EL (cell line): ENCODE measurements at regions not wholly inside any gene's neighbourhood (a gene's known extent, or its start where the extent isn't known, plus 50 kb on each side); places are given as distances from the start of the nearest gene placed in this dataset.

Experiments
- DNase-seq: peaks from one replicate; pipeline ENCODE4 v3.0.0-alpha.2; 2016

GRCh38 chr1:4017636-4018365, 117.7 kb upstream of the C1orf174 start:
- DNase-seq: no peak

GRCh38 chr1:4018466-4019146, 118.5 kb upstream of the C1orf174 start:
- DNase-seq: no peak

GRCh38 chr1:4019147-4019521, 119.1 kb upstream of the C1orf174 start:
- no peak for DNase-seq

GRCh38 chr1:4019606-4020331, 119.7 kb upstream of the C1orf174 start:
- no peak for DNase-seq

- DNase-seq: no peak
Observed at GRCh38 chr1:4020449-4020848, 120.4 kb upstream of the C1orf174 start.

- no peak for DNase-seq
Observed at GRCh38 chr1:4021136-4021973, 121.3 kb upstream of the C1orf174 start.

GRCh38 chr1:4021974-4022268, 121.8 kb upstream of the C1orf174 start:
- no peak for DNase-seq

- DNase-seq: no peak
Observed at GRCh38 chr1:4022715-4023114, 122.6 kb upstream of the C1orf174 start.

- no peak for DNase-seq
Observed at GRCh38 chr1:4023678-4024077, 123.6 kb upstream of the C1orf174 start.

- DNase-seq: no peak
Observed at GRCh38 chr1:4024811-4025210, 124.7 kb upstream of the C1orf174 start.

- DNase-seq: no peak
Observed at GRCh38 chr1:4025752-4026151, 125.7 kb upstream of the C1orf174 start.

- no peak for DNase-seq
Observed at GRCh38 chr1:4027008-4027407, 126.9 kb upstream of the C1orf174 start.

GRCh38 chr1:4027492-4028138, 127.5 kb upstream of the C1orf174 start:
- DNase-seq: no peak

GRCh38 chr1:4028139-4028501, 128.0 kb upstream of the C1orf174 start:
- DNase-seq: no peak

- DNase-seq: no peak
Observed at GRCh38 chr1:4029376-4029775, 129.3 kb upstream of the C1orf174 start.

- DNase-seq: no peak
Observed at GRCh38 chr1:4032571-4032970, 132.5 kb upstream of the C1orf174 start.

- no peak for DNase-seq
Observed at GRCh38 chr1:4033129-4033676, 133.1 kb upstream of the C1orf174 start.

GRCh38 chr1:4033713-4034112, 133.6 kb upstream of the C1orf174 start:
- DNase-seq: no peak

- no peak for DNase-seq
Observed at GRCh38 chr1:4034318-4034887, 134.3 kb upstream of the C1orf174 start.

- DNase-seq: no peak
Observed at GRCh38 chr1:4044967-4045366, 144.9 kb upstream of the C1orf174 start.

- DNase-seq: no peak
Observed at GRCh38 chr1:4045397-4046010, 145.4 kb upstream of the C1orf174 start.
